HG03571 (cell line): ENCODE measurements at regions not wholly inside any gene's neighbourhood (a gene's known extent, or its start where the extent isn't known, plus 50 kb on each side); places are given as distances from the start of the nearest gene placed in this dataset.

Source experiments
- ATAC-seq: cut with Tn5 transposase; IDR thresholded peaks from one replicate; pipeline ENCODE4 v1.9.1; 2021; ENCODE audit not compliant: unreplicated experiment

DNA sequence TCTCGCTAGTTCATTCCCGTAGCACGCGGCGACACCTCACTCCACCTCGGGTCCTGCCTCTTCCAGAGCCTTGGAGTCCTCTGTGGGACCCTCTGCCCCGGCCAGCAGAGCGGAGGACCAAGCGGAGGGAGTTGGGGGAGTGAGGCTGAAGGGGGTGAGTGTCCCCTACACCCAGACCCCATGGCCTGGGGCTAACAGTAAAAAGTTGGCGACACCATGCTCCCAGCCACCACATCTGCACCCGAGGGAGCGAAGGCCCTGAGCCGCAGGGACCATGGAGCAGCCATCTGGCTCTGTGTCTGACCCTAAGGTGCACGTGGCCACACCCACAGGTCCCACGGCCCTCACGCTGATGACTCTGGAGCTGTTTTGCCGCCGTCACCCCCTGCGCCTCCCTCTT, 293.8 kb downstream of the BRD1 start:
- ATAC-seq = no peak

DNA sequence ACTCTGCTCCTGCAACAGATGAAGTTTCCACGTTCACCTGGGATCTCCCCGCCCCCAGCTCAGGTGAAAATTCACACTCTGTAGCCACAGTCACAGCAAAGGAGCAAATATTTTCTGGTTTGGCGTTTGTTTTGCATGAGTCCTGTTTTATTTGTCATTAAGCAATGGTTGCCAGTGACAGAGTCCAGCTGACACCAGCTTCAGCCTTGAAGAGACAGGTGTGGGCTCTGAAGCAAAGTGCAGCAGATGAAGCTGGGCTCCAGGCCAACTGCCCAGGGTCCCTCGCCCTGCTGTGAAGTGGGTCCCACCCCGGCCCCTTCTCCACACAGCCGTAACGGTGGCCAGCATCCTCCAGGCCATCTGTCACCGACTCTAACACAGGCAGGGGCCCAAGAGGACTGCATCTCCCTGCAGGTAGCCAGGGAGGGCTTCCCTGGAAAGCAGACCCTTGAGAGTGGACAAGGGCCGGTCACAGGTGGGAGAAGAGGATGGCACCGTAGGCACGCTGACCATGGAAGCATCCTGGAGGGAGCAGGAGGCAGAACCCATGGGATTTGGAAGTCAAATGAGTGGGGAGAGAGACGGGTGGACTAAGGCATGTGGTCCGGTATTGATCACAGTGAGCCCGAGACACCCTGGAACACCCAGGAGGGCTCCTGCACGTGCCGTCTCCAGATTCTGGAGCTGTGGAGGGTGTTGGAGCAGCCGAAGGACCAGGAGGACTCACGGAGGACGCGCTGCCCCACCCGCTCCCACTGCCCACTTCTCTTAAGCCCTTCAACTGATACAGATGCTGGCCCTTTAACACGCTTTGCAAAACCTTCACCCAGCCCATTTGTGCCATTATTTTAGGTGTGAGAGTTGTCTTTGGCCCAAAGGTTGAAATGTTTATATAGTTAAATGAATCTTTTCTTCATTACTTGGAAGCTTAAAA, 294.5 kb downstream of the BRD1 start:
- ATAC-seq = no peak

DNA sequence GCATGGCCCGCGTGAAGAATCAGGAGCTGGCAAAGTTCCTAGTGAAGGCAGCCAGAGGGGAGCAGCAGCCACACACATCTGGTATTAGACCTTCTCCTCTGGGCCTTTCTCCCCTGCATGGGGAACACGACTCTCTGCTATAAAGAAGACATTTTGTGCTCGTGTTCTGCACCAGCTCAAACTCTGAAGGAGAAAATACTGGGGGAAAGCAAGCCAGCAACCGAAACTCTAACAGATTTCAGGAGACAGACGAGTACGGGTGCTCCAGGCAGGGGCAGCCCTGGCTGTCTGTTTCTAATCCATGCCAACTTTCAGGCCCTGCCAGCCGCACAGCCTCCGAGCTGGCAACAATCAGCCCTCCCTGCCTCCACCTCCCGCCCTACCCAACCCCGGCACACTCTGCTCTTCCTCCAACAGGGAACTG, 296.3 kb downstream of the BRD1 start:
- ATAC-seq = no peak

DNA sequence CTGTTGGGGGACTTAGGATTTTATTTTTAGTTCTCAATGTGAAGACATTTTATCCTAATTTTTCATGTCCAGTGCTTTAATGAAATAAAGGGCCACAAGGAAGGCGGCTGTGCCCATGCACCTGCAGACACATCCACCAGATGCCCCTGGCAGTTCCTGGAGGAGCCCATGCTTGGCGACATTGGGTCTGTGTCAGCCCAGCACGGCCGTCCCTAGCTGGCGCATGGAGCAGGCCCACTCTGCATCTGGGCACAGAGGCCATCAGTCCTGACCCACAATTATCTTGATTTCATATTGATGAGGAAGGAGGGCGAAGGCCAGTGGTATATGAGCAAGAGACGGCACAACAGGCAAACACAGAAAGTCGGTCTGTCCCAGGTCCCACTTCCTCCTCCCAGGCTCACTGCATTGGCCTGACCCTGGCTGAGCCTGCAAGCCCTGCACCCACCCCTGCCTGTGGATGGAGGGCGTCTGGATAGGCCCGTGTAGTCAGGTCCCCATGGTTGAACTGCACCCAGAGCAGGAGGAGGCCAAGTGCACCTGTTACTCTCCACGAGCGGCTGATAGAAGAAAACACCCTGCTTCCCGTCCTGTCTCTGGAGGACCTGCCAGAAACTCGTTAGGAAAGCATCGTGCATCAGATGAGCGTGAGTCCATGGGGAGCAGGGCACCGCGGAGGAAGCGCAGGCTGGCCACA, 296.9 kb downstream of the BRD1 start:
- ATAC-seq = no peak

DNA sequence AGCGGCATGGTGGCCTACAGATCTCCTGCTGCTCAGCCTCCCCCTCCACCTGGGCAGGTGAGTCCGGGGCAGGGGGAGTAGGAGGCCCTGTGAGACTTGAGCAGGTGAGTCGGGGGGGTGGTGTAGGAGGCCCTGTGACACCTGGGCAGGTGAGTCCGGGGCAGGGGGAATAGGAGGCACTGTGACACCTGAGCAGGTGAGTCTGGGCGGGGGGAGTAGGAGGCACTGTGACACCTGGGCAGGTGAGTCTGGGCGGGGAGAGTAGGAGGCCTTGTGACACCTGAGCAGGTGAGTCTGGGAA, 299.3 kb downstream of the BRD1 start:
- ATAC-seq = no peak

DNA sequence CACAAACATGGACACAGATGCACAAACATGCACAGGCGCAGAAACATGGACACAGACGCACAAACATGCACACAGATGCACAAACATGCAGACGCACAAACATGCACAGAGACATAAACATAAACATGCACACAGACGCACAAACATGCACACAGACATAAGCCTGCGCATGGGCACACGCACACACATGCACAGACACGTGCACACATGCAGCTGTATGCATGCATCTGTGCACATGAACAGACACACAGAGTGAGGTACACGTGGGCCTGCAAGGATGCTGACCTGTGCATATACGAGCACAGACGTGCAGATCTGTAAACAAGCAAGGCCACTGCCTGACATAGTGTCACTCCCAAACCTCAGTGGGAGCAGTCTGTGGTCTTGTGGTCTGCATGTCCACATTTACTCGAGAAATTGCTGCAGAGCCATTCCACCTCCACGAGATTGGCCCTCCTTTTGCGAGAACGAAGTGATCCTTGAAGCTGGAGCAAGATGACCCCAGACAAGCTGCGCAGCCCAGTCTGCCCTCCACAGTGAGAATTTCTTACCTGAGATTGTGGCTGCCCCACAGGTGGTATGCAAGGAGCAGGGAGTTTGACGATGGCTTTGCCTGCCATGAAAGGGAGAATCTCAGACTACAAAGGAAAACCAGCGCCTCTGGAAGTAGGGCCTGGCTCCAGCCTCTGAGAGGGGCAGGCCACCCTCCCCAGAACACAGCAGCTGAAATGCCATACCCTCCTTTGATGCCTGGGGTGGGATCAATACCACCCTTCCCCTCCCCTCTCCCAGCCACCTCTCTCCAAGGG, 299.9 kb downstream of the BRD1 start:
- no peak for ATAC-seq

DNA sequence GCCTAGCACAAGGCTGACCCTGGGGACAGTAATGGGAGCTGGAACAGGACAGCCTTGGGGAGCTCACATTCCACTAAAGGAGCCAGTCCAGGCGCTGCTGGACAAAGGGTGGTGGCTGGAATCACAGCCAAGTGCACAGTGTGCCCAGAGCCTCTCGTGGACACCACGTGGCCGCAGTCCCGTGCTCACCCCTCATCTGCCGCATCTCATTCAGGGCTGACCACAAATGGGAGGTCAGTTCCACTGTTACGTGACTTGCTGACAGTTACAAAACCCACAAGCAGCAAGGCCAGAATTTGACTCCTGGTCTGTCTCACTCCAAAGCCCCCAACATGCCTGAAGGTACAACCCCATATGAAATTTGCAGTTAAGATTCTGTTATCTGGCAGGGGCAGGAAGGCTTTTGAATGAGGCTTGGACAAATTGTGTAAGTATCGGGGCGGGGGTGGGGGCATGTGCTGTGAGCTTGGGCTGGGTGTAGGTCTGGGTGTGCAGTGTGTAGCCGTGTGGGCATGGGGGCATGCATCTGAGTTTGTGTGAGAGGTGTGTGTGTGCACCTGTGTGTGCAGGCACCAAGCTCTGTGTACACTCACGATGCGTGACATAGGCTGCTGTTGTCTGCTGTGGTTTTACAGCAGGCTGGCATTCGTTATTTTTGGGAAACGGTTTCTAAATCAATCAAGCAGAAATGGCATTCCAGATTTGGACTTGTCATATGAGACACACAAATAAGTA, 301.7 kb downstream of the BRD1 start:
- no peak for ATAC-seq

DNA sequence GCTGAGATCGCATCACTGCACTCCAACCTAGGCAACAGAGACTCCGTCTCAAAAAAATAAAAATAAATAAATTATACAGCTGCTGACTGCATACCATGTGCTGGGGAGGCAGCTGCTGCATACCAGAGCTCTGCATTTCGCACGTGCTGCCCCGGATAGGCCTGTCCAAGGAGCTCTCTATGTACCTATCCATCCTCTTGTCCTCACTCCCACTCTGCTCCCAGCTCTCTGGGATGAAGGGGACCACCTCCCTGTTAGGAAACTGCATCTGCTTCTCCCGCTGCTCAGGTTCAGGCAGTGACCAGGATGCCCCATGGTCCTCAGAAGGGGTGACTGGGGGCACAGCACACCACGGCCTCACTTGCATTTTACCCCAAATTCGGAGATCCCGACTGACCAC, 302.3 kb downstream of the BRD1 start:
- no peak for ATAC-seq

DNA sequence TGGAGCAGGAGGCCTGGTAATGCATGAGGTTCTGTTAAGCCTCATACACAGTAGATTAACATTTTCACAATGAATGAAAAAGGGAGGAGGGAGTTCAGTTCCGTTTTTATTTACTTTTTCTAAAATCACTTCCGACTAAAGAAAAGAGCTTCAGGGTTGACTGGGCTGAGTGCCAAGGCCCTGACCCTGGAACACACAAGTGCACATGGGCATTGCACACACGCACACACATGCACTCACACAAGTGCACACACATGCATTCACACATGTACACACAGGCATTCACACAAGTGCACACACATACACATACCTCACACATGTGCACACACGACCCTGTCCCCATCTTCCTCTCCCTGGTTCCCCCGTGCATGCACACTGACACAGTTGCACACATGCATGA, 303.3 kb downstream of the BRD1 start:
- ATAC-seq = no peak

DNA sequence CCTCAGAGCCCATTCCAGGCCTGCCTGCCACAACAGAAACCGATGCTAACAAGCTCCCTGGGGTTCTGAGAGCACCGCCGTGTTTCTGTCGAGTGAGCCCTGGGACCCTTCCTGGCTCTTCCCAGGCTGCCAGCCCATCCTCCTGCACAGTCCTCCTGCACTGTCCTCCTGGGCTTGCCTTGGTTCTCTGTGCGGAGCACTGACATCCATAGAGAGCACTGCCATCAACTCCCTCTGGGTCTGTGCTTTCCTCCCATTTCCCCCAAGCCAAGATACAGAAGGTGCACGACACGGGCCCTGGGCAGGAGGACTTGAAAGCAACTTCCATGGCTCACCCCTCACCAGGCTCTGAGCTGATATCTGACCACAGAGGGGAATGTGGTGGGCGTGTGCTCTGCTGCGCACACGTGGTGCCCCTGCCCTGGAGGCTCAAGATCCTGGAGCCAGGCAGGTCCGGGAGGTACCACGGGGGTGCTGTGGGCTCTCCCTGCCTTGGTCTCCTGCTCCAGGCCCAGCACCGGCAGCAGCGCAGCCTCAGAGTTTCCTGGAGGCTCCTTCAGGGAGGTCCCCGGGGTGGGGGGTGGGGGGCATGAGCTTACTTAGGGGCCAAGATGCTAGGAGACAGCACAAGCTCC, 304.2 kb downstream of the BRD1 start:
- no peak for ATAC-seq

DNA sequence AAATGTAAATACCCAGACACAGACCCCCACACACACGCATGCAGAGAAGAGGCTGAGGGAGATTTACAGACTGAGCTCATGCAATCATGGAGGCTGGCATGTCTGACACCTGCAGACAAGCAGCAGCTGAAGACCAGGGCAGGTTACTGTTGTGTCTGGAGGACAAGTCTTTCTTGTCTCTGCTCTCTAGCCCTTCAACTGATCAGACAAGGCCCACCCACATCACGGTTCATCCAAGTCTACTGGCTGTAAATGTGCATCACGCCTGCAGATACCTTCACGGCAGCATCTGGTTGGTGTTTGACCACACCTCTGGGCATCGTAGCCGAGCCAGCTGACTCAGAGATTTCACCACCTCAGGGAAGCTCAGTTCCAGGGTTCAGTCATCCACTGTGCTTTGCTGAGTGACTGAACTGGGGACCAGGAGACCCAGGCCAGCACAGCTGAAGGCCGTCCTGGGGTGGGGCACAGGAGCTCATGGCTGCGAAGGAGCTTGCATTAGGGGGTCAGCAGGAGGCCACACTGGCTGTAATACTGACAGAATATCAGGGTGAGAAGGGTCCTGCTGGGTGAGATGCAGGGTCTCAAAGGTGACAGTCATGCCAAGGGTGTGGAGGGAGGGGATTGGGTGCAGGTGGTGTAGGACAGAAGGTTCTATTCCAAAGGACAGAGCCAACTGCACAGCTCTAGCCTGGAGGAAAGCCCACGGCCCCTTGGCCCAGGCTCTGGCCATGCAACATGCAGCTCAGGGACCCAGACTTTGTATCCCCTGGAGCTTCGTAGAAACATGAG, 304.9 kb downstream of the BRD1 start:
- no peak for ATAC-seq

DNA sequence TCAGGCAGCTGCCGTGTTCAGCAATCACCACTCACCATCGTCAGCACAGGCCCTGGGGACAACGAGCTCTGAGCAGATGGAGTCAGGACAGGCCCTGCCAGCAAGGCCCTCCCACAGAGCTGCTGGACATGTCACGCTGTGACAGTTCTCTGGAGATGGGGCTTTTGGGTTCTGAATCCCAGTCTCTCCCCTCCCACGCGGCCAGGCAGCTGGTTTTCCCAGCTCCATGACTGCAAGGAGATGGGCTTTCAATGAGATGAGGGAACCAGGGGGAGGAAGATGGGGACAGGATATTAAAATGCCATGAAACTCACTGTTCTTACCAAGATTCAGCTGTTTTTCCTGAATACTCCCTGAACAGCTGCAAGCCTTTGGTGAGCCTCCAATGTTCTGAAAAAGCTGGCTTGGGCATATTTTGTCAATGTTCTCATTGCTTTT, 305.9 kb downstream of the BRD1 start:
- ATAC-seq = no peak

DNA sequence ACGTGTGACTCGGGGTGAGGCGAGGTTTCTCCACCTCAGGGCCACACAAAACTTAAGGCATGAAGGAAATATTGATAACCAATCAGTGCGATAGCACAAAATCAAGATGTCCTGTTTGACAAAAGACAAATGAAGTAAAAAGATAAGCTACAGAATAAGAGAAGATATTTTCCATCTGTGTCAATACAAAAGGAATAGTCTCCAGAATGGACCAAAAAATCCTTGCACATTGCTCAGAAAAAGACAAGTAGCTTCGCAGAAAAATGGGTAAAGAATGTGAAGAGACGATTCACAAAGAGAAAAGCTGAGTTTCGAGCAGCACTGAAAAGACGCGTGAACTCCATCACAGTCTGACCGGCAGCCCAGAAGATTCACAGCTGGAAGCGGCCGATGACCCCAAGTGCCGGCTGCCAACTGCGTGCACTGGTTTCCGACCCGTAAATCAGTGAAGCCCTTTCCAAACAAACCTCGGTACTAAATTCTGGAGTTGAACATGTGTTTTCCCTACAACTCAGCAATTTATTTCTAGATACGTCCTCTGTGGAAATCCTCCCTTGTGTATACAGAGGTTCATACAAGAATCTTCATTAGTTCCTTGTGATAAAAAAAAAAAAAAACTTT, 308.4 kb downstream of the BRD1 start:
- no peak for ATAC-seq

DNA sequence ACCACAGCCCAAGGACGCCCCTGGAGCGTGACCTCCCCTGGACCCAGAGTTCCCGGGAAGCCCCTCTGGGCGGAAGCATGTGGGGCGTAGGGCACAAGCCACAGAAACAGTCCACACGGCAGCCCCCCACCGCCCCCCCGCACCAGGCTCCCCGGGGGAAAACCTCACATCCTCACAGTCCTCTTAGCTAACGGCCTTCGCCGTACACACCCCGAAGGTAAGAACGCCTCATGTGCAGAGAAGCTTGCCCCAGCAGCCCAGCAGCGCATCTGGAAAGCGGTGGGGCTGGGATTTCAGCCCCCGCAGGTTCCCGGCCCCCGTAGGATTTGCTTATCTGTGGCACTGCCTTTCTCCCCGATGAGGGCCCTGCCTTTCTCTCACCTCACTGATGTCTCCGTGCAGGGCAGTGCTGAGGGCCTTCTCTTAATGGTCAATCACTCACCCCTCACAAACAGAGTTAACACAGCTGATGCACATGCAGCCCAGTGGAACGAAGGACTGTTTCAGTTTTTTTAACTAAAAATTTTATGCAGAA, 309.2 kb downstream of the BRD1 start:
- no peak for ATAC-seq

DNA sequence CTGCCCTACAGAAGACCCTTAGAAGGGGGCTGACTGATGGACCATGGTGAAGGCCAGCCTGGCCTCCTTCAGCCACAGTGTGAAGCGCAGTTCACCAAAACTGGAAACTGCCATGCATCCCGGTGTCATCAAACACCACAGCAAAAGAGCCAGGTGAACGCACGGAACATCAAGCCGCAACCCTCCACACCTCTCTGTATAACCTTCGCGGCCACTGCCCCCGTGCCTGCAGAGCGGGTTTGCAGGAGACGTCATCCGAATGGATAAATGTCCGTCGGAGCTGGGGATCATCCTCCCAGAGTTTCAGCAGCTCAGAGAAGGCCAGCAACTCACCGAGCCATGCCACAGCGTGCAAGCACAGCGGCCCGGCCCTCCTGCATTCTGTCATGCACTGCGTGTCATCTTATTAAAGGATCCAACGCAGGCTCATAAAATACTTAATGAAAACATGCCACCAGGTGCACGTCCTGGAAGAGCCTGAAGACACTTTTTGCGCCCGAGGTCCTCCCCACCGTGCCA, 309.9 kb downstream of the BRD1 start:
- no peak for ATAC-seq

DNA sequence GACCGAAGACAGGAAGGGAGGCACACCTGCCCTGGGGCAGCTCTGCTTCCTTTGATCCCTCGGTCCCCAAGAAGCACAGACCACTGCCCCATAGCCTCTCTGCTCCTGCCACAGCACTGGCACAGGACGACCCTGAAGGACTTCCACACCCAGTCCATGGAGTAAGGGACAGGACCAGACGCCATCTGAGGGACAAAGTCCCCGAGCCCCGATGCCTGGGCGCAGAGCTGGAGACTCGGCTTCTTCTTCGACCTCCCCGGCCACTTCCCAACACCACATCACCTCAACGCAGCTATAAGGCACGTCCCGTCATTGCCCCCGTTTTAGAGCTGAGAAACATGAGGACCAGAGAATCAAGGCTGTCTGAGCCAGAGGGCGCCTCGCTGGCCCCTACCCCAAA, 310.5 kb downstream of the BRD1 start:
- no peak for ATAC-seq

DNA sequence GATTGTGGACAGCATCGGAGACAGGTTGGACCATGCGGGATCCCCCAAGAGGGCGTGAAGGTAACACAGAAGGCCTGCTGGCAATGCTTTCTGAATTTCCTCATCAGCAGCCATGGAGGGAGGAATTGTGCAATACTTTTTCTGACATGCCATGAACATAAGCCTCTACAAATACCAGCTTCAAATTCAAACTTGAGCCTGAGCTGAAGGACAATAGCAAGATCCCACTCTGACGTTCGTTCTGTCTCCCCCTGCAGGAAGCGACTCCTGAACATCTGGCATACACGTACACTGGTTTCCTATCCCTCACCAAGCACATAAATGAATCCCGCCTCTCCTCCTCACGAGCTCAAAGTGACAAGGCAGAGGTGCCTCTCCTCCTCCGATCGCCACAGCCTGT, 312.2 kb downstream of the BRD1 start:
- ATAC-seq = no peak

DNA sequence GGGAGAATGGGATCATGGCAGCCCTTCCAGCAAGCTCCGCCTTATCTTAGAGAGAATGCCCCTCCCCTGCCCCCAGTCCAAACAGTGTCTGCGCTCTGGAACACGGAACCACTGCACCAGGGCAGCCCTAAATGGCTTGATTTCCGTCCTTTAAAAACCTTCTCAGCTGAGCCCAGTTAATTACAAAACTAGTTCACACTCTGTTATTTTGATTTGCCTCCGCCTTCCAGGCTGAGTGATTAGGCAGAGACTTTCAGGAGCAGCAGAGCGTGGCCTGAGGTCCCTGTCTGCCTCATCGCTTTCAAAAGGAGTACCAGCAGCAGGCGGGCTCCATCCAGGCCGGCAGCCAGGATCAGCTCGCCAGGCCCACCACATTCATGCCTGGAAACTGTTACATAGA, 313.0 kb downstream of the BRD1 start:
- ATAC-seq = no peak

DNA sequence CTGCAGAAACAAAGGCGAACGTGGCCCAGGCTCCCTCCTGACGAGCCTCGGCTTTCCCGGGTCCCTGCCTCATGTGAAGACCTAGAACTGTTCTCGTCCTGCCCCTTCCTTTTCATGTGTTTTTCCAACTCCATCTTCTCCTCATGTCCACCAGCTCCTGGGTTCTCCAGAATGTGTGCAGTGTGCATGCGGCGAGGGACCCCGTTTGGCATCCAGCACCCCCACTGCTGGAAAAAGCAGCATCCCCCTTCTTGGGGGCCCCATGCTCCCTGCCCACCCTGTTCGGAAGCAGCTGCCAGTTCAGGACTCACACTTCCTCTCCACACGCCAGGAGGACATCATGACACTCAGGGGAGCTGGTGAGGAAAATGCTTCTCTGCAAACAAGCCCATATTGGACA, 313.5 kb downstream of the BRD1 start:
- ATAC-seq = no peak
